ENCODE measurements at regions not wholly inside any gene's neighbourhood (a gene's known extent, or its start where the extent isn't known, plus 50 kb on each side); places are given as distances from the start of the nearest gene placed in this dataset.

- TF ChIP-seq GATA3 (IDR thresholded peaks at IDR 0.05; ENCODE audit: low read depth, low read length), result no peak
- TF ChIP-seq GATA2 (IDR thresholded peaks at IDR 0.05; ENCODE audit: low read depth, low read length), result no peak
Measured at GRCh38 chr12:63276537-63277365, 125.8 kb upstream of the AVPR1A start.

GRCh38 chr12:63266988-63267387, 116.0 kb upstream of the AVPR1A start:
- TF ChIP-seq GATA3 (IDR thresholded peaks at IDR 0.05; ENCODE audit: low read depth, low read length) (no peak), GATA2 (IDR thresholded peaks at IDR 0.05; ENCODE audit: low read depth, low read length) (no peak)

- TF ChIP-seq GATA2 (IDR thresholded peaks at IDR 0.05; ENCODE audit: low read depth, low read length), result no peak
Measured at GRCh38 chr12:63264629-63265028, 113.6 kb upstream of the AVPR1A start.

GRCh38 chr12:63250486-63250885, 99.5 kb upstream of the AVPR1A start:
- TF ChIP-seq GATA3 (IDR thresholded peaks at IDR 0.05; ENCODE audit: low read depth, low read length) (no peak), GATA2 (IDR thresholded peaks at IDR 0.05; ENCODE audit: low read depth, low read length) (no peak)

- TF ChIP-seq GATA3 (IDR thresholded peaks at IDR 0.05; ENCODE audit: low read depth, low read length) (no peak), GATA2 (IDR thresholded peaks at IDR 0.05; ENCODE audit: low read depth, low read length) (no peak)
Measured at GRCh38 chr12:63238892-63239291, 87.9 kb upstream of the AVPR1A start.

GRCh38 chr12:63232896-63233295, 81.9 kb upstream of the AVPR1A start:
- TF ChIP-seq GATA3 (IDR thresholded peaks at IDR 0.05; ENCODE audit: low read depth, low read length) (no peak), GATA2 (IDR thresholded peaks at IDR 0.05; ENCODE audit: low read depth, low read length) (no peak)

- no peak for TF ChIP-seq GATA3 (IDR thresholded peaks at IDR 0.05; ENCODE audit: low read depth, low read length)
- no peak for TF ChIP-seq GATA2 (IDR thresholded peaks at IDR 0.05; ENCODE audit: low read depth, low read length)
Measured at GRCh38 chr12:63228853-63229252, 77.9 kb upstream of the AVPR1A start.

- TF ChIP-seq GATA2 (IDR thresholded peaks at IDR 0.05; ENCODE audit: low read depth, low read length) (no peak), GATA3 (IDR thresholded peaks at IDR 0.05; ENCODE audit: low read depth, low read length) (no peak)
Measured at GRCh38 chr12:63226792-63227463, 75.9 kb upstream of the AVPR1A start.

- TF ChIP-seq GATA2 (IDR thresholded peaks at IDR 0.05; ENCODE audit: low read depth, low read length), result no peak
- TF ChIP-seq GATA3 (IDR thresholded peaks at IDR 0.05; ENCODE audit: low read depth, low read length), result no peak
Measured at GRCh38 chr12:63224396-63224795, 73.4 kb upstream of the AVPR1A start.

GRCh38 chr12:63223128-63223527, 72.1 kb upstream of the AVPR1A start:
- TF ChIP-seq GATA3 (IDR thresholded peaks at IDR 0.05; ENCODE audit: low read depth, low read length) (no peak), GATA2 (IDR thresholded peaks at IDR 0.05; ENCODE audit: low read depth, low read length) (no peak)

- TF ChIP-seq GATA2 (IDR thresholded peaks at IDR 0.05; ENCODE audit: low read depth, low read length) (no peak), GATA3 (IDR thresholded peaks at IDR 0.05; ENCODE audit: low read depth, low read length) (no peak)
Measured at GRCh38 chr12:63222582-63222981, 71.6 kb upstream of the AVPR1A start.

- TF ChIP-seq GATA3 (IDR thresholded peaks at IDR 0.05; ENCODE audit: low read depth, low read length), result no peak
- no peak for TF ChIP-seq GATA2 (IDR thresholded peaks at IDR 0.05; ENCODE audit: low read depth, low read length)
Measured at GRCh38 chr12:63220921-63221320, 69.9 kb upstream of the AVPR1A start.

- TF ChIP-seq GATA3 (IDR thresholded peaks at IDR 0.05; ENCODE audit: low read depth, low read length), result no peak
- TF ChIP-seq GATA2 (IDR thresholded peaks at IDR 0.05; ENCODE audit: low read depth, low read length), result no peak
Measured at GRCh38 chr12:63212316-63212715, 61.3 kb upstream of the AVPR1A start.

GRCh38 chr12:63208956-63209355, 58.0 kb upstream of the AVPR1A start:
- no peak for TF ChIP-seq GATA2 (IDR thresholded peaks at IDR 0.05; ENCODE audit: low read depth, low read length)
- TF ChIP-seq GATA3 (IDR thresholded peaks at IDR 0.05; ENCODE audit: low read depth, low read length), result no peak

- no peak for TF ChIP-seq GATA3 (IDR thresholded peaks at IDR 0.05; ENCODE audit: low read depth, low read length)
- TF ChIP-seq GATA2 (IDR thresholded peaks at IDR 0.05; ENCODE audit: low read depth, low read length), result peak; percentile 9; the same call in 1 of the 2 replicates
Measured at GRCh38 chr12:63206909-63207308, 55.9 kb upstream of the AVPR1A start.

Measured in SH-SY5Y (cell line).